GM12878 (cell line): ENCODE measurements at regions not wholly inside any gene's neighbourhood (a gene's known extent, or its start where the extent isn't known, plus 50 kb on each side); places are given as distances from the start of the nearest gene placed in this dataset.

Experiments used
- CBX5 ChIP-seq: sonication (generic); IDR thresholded peaks from 2 replicates; pipeline ENCODE4 v1.6.1; 2016; ENCODE audit warnings: low read depth, moderate library complexity, mild to moderate bottlenecking, inconsistent platforms
- EP300 ChIP-seq, 2 experiments: fragments of 150-350 bp in 1 of 2; IDR thresholded peaks; 2 replicates each; pipeline ENCODE4 v1.6.1; 2011 to 2012; ENCODE audit warnings: low read depth in 2 of 2, low read length in 2 of 2, borderline replicate concordance in 1 of 2, improper control_type of control experiment in 1 of 2, inconsistent platforms in 1 of 2; ENCODE audit not compliant: control insufficient read depth in 1 of 2
- FOS ChIP-seq: IDR thresholded peaks from 3 replicates; pipeline ENCODE4 v1.6.1; 2011; ENCODE audit warnings: borderline replicate concordance; ENCODE audit not compliant: insufficient read length; ENCODE audit errors: extremely low read depth
- JUND ChIP-seq: IDR thresholded peaks from 2 replicates; pipeline ENCODE4 v1.6.1; 2012; ENCODE audit warnings: low read depth, mild to moderate bottlenecking, low read length, improper control_type of control experiment, moderate library complexity
- KDM1A ChIP-seq: fragments of 200-600 bp; sonication (generic); IDR thresholded peaks from 2 replicates; pipeline ENCODE4 v1.6.1; 2016; ENCODE audit warnings: borderline replicate concordance
- MXI1 ChIP-seq: fragments of 150-350 bp; IDR thresholded peaks from 2 replicates; pipeline ENCODE4 v1.6.1; 2011; ENCODE audit warnings: low read depth, mild to moderate bottlenecking, inconsistent platforms, low read length, improper control_type of control experiment
- NBN ChIP-seq: fragments of 450-650 bp; IDR thresholded peaks from 2 replicates; pipeline ENCODE4 v1.6.1; 2016
- YY1 ChIP-seq: IDR thresholded peaks from 2 replicates; pipeline ENCODE4 v1.6.1; 2011; ENCODE audit warnings: low read depth, mild to moderate bottlenecking, low read length
- TF ChIP-seq, protein P1 (sequence below): IDR thresholded peaks from 2 replicates; pipeline ENCODE4 v1.6.1; 2012; ENCODE audit warnings: low read depth, low read length, improper control_type of control experiment
- TF ChIP-seq, protein P2 (sequence below), 3 experiments: IDR thresholded peaks in 2 of 3; conservative IDR thresholded peaks in 1 of 3; 2 replicates each; pipeline ENCODE4 v1.5.1; 2011; ENCODE audit warnings: low read depth in 3 of 3, low read length in 3 of 3, mild to moderate bottlenecking in 3 of 3, control low read depth in 2 of 3, moderate library complexity in 2 of 3, inconsistent platforms in 1 of 3, mixed read lengths in 1 of 3; ENCODE audit not compliant: control insufficient read depth in 2 of 3, insufficient read depth in 1 of 3; ENCODE audit errors: extremely low read depth in 1 of 3

DNA sequence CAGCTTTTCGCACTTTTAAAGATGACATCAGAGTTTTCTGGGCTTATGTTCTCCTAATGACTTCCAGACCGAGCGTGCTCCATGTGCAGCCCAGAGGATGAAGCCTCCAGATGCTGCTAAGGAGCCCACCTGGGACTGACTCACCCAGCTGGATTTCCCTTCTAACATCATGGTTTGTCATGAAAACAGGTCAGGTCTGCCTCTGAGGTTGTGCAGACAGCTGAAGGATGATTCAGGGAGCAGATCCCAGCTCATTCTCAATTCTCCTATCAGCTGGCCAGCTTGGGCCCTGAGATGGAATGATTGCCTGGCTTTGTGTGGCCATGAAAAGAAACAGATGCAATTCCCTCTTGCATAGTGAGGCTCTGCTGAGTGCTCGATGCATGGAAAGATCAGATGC, 123.9 kb upstream of the DUSP10 start:
- TF ChIP-seq FOS (no peak), YY1 (no peak), CBX5 (no peak), MXI1 (no peak), JUND (no peak), NBN (no peak), EP300 (IDR thresholded peaks at IDR 0.05; ENCODE audit: borderline replicate concordance in 1 of 2, control insufficient read depth in 1 of 2, low read depth in 2 of 2, low read length in 2 of 2) (no peak), KDM1A (no peak)
- TF ChIP-seq, protein P1, sequence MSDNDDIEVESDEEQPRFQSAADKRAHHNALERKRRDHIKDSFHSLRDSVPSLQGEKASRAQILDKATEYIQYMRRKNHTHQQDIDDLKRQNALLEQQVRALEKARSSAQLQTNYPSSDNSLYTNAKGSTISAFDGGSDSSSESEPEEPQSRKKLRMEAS, result no peak
- TF ChIP-seq, protein P2, sequence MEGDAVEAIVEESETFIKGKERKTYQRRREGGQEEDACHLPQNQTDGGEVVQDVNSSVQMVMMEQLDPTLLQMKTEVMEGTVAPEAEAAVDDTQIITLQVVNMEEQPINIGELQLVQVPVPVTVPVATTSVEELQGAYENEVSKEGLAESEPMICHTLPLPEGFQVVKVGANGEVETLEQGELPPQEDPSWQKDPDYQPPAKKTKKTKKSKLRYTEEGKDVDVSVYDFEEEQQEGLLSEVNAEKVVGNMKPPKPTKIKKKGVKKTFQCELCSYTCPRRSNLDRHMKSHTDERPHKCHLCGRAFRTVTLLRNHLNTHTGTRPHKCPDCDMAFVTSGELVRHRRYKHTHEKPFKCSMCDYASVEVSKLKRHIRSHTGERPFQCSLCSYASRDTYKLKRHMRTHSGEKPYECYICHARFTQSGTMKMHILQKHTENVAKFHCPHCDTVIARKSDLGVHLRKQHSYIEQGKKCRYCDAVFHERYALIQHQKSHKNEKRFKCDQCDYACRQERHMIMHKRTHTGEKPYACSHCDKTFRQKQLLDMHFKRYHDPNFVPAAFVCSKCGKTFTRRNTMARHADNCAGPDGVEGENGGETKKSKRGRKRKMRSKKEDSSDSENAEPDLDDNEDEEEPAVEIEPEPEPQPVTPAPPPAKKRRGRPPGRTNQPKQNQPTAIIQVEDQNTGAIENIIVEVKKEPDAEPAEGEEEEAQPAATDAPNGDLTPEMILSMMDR (IDR thresholded peaks at IDR 0.05 in 2 of 3, conservative IDR thresholded peaks at IDR 0.05 in 1 of 3; ENCODE audit: control insufficient read depth in 2 of 3, extremely low read depth in 1 of 3, insufficient read depth in 1 of 3, low read depth in 3 of 3, low read length in 3 of 3), result no peak
